ENCODE measurements at regions not wholly inside any gene's neighbourhood (a gene's known extent, or its start where the extent isn't known, plus 50 kb on each side); places are given as distances from the start of the nearest gene placed in this dataset.
"Not testable (repeated sequence)": the region's sequence is repeated elsewhere in the genome, so short reads cannot be mapped to it uniquely, and the experiment has no call there.

- DNase-seq (ENCODE audit: low spot score) = not testable (repeated sequence)
Measured at GRCh38 chr15:69928890-69929289, 168.8 kb downstream of the TLE3 start.

GRCh38 chr15:69929905-69930630 lies 167.6 kb downstream of the TLE3 start:
- no peak for DNase-seq (ENCODE audit: low spot score)
- no peak for ATAC-seq

More at GRCh38 chr15:69928890-69929289, 168.8 kb downstream of the TLE3 start:
- not testable (repeated sequence) for ATAC-seq

- no peak for DNase-seq (ENCODE audit: low spot score)
- no peak for ATAC-seq
Measured at GRCh38 chr15:69930754-69931153, 167.0 kb downstream of the TLE3 start.

GRCh38 chr15:69931156-69931555 lies 166.6 kb downstream of the TLE3 start:
- DNase-seq (ENCODE audit: low spot score) (no peak), ATAC-seq (no peak)

- DNase-seq (ENCODE audit: low spot score) (no peak), ATAC-seq (no peak)
Measured at GRCh38 chr15:69934607-69935006, 163.1 kb downstream of the TLE3 start.

- ATAC-seq = no peak
Measured at GRCh38 chr15:69939513-69940440, 157.9 kb downstream of the TLE3 start.

GRCh38 chr15:69940441-69941300 lies 157.0 kb downstream of the TLE3 start:
- DNase-seq (ENCODE audit: low spot score) (no peak), ATAC-seq (no peak)

More at GRCh38 chr15:69939513-69940440, 157.9 kb downstream of the TLE3 start:
- no peak for DNase-seq (ENCODE audit: low spot score)

GRCh38 chr15:69941301-69941605 lies 156.5 kb downstream of the TLE3 start:
- DNase-seq (ENCODE audit: low spot score) (no peak), ATAC-seq (no peak)

GRCh38 chr15:69941706-69942495 lies 155.8 kb downstream of the TLE3 start:
- DNase-seq (ENCODE audit: low spot score) (no peak), ATAC-seq (no peak)

GRCh38 chr15:69943637-69944036 lies 154.1 kb downstream of the TLE3 start:
- DNase-seq (ENCODE audit: low spot score) = no peak
- ATAC-seq = no peak

GRCh38 chr15:69945729-69946128 lies 152.0 kb downstream of the TLE3 start:
- DNase-seq (ENCODE audit: low spot score) = no peak
- no peak for ATAC-seq

- DNase-seq (ENCODE audit: low spot score) (no peak), ATAC-seq (no peak)
Measured at GRCh38 chr15:69946870-69947269, 150.8 kb downstream of the TLE3 start.

GRCh38 chr15:69947394-69947793 lies 150.3 kb downstream of the TLE3 start:
- no peak for DNase-seq (ENCODE audit: low spot score)
- no peak for ATAC-seq

GRCh38 chr15:69949485-69949884 lies 148.2 kb downstream of the TLE3 start:
- DNase-seq (ENCODE audit: low spot score) (no peak), ATAC-seq (no peak)

GRCh38 chr15:69951256-69951897 lies 146.3 kb downstream of the TLE3 start:
- DNase-seq (ENCODE audit: low spot score) (no peak), ATAC-seq (no peak)

GRCh38 chr15:69951898-69952555 lies 145.7 kb downstream of the TLE3 start:
- DNase-seq (ENCODE audit: low spot score) (no peak), ATAC-seq (no peak)

- ATAC-seq (no peak), DNase-seq (ENCODE audit: low spot score) (no peak)
Measured at GRCh38 chr15:69953051-69953450, 144.7 kb downstream of the TLE3 start.

- ATAC-seq = no peak
- no peak for DNase-seq (ENCODE audit: low spot score)
Measured at GRCh38 chr15:69953816-69954215, 143.9 kb downstream of the TLE3 start.

- DNase-seq (ENCODE audit: low spot score) = no peak
- no peak for ATAC-seq
Measured at GRCh38 chr15:69954666-69955065, 143.1 kb downstream of the TLE3 start.

All from left lobe of liver (tissue), 2 donors.